LoVo (cell line): ENCODE measurements at regions not wholly inside any gene's neighbourhood (a gene's known extent, or its start where the extent isn't known, plus 50 kb on each side); places are given as distances from the start of the nearest gene placed in this dataset.
A peak's percentile ranks its signal among the peaks of the same experiment; 100 is the strongest.
"Not testable (repeated sequence)": the region's sequence is repeated elsewhere in the genome, so short reads cannot be mapped to it uniquely, and the experiment has no call there.

ENCODE experiments used
- DNase-seq: peaks from one replicate; pipeline ENCODE4 v3.0.0-alpha.2; 2016; ENCODE audit warnings: low spot score

DNA sequence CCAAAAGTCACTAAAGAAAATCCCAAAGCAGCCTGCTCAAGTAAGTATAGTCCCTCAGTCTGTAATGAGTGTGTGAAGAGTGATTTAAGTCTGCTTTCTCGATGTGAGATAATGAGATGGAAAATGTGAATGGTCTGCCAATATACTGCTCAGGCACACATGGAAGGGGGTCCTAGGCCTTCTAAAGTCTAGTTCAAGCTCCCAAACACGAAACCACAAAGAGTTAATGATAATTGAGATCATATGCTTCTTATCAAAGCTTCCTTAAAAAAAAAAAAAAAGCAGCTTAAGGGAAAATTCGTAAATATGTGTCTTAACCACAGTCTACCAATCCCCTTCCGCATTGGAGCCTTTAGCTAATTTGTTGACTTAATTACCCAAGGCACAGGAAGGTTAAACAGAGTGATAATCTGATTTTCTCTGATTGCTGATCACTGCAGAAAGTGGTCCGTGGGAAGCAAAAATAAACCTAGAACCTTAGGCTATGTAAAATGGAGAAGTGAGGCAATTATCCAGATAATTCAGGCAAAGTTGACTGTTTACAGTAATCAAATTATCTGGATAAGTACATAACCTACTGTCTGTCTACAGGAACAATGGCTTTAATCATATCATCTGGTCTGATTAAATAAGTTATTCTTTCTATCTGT is 172.9 kb downstream of the MBL2 start:
- DNase-seq = no peak

DNA sequence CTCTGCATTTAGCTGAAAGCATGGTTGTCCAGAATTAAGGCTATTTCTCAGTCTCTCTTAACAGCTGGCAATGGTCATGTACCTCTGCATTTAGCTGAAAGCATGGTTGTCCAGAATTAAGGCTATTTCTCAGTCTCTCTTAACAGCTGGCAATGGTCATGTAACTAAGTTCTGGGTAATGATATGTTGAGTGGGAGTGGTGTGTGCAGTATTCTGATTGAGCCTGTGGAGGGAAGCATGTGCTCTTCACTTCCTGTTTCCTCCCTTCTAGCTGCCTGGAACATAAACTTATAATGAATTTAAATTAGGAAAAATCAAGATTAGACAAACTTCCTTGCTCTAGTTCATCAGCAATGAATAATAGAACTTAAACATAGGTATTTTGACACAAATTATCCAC is 168.5 kb downstream of the MBL2 start:
- not testable (repeated sequence) for DNase-seq

DNA sequence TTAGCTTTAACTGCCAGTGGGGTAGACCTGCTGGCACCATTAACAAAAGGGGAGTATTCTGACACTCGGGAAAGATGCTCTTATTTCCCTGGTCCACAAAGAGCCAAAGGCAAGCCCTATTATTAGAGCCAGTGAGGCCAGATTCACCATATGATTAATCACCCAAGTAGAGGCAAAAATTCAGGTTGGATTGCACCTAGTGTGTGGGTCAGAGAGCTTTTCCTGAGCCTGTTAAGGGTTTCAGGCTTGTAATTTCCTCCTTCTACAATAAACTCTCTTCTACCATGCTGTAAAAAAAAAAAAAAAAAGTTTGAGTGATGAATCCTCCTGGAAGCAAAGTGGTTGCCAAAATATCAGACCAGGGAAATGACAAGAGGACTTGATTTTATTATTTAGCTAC is 163.5 kb downstream of the MBL2 start:
- no peak for DNase-seq

DNA sequence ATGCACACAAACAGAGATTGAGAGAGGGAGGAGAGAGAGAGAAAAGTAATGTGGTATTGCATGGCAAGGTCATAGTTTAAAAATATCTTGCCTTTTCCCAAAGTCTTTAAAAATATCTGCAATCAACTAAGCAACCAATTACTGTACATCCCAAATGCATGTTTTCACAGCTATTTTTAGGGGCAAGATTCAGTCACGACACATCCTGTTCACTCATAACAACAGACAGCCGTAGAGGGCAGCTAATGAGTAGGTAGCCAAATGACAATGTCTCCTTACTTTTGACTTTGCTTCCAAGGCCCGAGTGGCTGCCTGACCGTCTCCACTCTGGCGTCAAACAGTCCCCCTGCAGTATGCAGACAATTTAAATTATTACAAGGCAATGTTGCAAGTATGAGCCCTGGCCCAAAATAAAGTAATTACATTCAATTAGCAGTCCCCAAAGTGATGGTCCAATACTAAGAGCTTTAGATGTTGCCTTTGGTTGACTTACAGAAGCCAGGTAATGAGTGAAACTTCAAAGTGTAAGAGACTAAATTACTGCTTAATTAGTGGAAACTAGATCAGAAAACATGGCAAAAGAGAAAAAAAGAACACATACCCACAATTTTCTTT is 162.9 kb downstream of the MBL2 start:
- no peak for DNase-seq

DNA sequence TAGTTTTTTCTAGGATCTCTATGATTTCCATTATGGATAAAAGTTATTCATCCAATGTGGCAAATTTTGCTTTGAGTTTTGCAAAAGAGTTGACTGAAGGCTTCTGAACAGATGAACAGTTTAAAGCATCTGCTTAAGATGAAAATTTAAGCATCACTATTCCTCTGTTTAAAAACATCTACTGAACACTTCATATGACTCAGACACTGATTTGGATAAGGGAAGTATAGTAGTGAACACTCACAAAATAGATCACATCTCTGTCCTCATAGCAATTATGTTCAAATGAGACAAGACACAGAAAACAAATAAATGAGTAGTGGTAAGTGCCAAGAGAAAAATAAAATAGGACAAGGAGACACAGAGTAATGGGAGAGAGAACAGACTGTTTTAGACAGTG is 157.3 kb downstream of the MBL2 start:
- no peak for DNase-seq

DNA sequence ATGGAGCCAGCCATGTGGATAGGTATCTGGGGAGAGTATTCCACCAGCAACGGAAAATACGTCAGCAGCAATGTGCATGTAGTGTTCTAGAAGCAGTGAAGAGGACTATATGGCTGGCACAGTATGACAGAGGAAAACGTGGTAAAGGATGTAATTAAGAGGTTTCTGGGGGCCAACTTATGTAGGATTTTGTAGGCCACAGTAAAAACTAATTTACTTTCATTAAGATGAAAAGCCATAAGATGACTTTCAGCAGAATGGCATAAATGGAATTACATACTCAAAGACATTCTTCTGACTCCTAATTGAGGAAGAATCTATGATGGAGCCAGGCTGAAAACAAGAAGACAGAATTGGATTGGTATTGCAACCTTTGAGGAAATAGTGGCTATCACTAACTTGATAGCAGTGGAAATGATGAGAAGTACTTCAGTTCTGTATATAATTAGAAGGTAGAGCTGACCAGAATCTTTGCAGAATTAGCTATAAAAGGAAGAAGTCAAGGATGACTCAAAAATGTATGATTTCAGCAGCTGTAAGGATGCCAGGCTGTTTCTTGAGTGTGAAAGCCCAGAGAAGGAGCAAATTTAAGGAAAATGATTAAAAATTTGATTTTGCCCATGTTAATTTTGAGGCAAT is 156.7 kb downstream of the MBL2 start:
- DNase-seq = no peak

DNA sequence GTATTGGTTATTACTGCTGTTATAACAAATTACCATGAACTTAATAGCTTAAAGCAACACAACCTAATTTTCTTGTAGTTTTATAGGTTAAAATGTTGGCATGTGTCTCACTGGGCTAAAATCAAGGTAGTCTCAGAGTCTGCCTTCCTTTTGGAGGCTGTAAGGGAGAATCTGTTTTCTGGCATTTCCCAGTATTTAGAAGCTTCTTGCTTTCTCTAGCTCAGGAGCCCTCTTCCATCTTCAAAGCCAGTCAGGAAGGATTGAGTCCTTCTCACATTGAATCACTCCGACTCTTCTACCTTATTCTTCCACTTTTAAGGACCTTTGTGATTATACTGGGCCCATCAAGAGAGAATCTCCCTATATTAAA is 156.2 kb downstream of the MBL2 start:
- DNase-seq = no peak

DNA sequence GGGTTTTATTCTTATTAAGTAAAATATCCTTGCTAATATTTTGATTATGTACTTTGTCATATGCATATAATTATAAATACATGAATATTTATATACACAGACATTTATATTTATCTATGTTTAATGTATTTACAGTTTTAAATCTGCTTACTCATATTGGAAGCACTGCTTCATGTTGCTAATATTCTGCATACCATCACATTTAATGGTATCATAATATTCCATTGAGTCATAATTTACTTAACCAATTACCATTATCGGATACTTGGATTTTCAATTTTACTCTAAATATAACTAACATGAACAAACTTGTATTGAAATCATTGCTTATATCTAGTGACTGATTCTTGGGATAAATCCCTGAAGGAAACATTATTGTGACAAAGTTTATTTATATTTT is 155.2 kb downstream of the MBL2 start:
- no peak for DNase-seq

DNA sequence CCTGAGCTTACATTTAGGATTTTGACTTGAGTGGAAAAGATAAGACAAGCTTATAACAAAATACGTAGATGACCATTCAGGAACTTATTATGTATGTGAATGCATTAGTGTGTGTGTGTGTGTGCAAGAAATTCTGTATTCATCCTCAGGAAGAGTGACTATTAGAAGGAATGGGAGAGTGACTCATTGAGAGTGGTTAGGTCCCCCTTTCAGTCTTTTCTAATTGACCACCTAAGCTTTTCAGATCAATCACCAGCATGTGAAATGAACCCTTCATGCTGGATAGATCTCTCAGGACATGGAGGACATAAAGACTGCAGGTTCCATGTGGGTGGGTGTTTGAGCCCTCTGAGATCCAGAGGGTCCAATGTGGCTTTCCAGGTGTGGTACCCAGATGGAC is 153.5 kb downstream of the MBL2 start:
- DNase-seq = no peak

DNA sequence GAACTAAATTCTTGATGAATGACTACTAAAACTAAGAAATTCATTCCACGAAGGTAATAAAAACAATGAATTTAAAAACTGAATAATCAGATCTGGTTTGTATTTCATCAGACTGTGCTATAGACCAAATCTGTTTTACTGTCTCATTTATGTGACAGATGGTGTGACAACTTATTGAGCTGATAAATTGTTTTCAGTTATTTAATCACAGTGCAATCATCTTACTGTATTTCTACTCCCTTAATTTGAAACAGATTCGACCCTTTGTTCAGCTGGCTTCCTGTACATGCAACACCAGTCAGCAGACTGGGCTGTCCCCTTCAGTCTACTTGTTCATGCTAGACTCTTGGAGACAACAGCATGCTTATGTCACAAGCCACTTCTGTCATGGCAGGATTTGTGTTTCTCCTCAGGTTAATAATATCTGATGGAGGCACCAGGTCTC is 150.9 kb downstream of the MBL2 start:
- DNase-seq = no peak

DNA sequence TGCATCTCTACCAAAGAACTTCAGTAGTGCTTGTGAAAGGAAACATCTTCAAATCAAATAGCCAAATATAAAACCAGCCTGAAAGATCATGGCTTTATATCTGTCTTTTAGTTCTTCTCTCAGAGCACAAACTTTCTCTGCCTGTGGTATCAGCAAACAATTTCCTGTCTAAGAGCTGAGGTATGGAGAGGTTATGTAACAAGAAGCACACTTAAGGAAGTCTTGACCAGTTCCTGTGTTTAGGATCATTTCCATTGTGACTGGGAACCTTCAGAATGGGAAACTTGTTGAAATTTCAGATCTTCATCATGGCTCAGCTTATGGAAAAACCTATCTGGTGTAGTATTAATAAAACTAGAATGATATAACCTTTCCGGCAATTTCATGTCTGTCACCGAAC is 148.8 kb downstream of the MBL2 start:
- DNase-seq = no peak

DNA sequence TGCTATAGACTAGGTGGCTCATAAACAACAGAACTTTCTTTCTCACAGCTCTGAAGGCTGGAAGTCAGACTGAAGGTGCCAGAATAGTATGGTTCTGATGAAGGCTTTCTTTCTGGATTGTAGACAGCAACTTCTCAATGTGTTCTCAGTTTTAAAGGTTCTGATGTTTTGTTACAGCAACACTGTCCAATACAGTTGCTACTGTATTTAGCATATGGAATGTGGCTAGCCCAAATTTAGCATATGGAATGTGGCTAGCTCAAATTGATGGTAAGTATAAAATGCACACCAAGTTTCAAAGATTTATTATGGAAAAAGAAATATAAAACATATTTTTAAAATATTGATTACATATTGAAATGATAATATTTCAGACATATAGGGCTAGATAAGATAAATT is 145.3 kb downstream of the MBL2 start:
- no peak for DNase-seq

DNA sequence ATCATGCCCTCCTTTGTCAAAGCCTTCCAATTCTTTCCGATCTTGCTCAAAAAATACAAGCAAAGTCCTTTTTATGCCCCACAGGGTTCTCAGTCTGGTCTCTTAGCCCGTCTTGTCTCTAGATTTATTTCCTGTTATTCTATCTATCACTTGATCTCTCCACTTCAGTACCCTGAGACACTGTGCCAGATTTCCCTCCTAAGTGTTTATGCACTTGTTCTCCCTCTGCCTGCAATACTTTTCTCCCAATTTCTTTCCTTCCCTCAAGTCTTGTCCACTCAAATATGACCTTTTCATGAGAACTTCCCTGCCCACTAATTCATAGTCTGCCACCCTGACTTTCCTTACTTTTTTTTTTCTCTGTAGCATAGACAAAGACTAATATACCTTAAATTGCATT is 141.4 kb downstream of the MBL2 start:
- DNase-seq = no peak

DNA sequence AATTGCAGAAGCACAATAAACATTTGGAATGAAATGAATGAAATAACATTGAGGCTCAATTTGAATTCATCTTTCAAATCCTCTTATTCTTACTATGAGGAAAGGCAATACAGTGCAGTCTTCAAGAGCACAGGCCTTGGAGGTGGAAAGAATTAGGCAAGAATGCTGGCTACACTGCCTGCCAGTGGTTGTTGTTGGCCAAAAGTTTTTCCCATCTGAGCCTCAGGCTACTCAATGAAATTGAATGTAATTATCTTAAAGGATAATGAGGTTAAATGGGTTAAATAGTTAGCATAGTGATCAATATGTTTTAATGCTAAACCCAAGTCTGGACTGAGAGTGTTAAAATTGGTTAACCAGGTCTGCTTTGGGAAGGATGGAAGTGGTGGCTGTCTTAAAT is 140.9 kb downstream of the MBL2 start:
- DNase-seq = no peak

DNA sequence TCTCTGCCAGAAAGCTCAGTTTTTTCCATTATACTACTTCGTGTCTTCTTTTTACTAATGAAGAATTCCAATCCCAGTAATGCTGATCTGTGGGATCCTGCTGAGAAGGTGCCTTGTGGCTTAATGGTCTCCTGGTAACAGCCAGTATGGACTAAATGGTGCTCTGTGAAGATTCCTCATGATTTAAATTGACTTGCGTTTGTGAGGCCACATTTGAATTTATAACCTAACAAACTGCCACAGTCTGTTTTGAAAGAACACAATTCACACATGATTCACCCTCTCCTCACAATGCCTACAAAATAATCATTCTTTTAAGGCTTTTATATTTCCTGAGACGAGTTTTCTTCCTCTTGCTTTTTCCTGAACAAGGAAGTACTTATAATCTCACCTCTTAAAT is 140.0 kb downstream of the MBL2 start:
- peak; percentile 18 for DNase-seq

DNA sequence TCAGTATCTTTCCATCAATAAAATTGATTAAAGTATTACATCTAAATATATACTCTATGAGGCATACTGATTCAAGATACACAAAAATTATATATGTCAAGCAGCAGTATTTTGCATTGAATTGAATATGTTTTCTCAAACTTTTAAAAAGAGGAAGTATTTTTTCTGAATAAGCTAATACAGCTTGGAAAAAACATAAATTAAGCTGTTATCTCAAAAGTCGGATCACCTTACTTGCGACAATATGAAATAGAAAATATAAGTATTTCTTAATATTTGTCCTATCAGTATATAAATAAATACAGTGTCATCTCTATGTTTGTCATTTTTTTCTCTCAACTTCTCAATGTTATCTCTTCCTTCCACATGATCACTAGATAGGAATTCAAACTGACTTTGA is 139.3 kb downstream of the MBL2 start:
- DNase-seq = no peak

DNA sequence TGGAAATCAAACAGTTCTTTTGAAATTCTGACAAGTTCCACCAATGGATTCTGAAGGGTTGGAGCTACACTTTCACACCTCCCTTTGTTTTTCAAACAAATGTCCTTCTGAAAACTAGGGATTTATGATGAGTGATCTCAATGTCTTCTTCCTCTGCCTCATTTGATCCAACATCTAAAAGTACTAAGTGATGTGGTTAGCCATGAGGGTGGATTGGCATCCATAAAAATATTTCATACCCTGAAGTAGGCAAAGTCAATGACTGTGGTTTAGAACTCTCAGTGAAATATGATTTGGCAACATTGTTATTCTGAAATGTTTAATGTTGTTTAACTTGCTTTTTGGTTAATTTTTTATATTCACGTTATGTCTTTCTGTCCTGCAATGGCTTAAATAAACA is 136.9 kb downstream of the MBL2 start:
- peak; percentile 22 for DNase-seq

DNA sequence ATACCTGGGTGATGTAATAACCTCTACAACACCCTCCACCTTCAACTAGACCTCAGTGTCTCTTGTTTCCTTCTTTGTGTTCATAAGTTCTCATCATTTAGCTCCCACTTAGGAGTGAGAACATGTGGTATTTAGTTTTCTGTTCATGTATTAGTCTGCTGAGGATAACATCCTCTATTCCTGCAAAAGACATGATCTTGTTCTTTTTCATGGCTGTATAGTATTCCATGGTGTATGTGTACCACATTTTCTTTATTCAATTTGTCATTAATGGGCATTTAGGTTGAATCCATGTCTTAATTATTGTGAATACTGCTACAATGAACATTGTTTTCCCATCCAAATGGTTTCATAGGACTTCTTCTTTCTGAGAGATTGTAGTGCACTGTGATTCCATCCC is 135.7 kb downstream of the MBL2 start:
- no peak for DNase-seq

DNA sequence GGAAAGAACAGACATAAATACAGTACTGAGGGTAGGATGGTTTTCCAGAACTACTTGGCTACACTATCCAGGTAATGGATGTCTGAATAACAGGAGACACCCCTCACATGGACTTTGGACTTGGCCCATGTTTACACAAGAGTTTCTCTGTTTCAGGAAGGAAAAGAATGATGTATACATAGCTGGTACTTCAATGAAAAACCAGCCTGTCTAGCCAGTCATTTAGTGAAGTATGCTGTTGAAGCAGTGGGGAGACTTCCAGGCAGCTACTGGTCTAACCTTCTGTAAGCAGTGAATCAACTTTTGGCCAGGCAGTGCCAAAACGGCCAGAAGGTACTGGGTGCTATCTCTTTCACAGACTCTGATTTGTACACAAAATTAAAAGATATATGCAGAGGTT is 135.0 kb downstream of the MBL2 start:
- DNase-seq = peak; percentile 57

DNA sequence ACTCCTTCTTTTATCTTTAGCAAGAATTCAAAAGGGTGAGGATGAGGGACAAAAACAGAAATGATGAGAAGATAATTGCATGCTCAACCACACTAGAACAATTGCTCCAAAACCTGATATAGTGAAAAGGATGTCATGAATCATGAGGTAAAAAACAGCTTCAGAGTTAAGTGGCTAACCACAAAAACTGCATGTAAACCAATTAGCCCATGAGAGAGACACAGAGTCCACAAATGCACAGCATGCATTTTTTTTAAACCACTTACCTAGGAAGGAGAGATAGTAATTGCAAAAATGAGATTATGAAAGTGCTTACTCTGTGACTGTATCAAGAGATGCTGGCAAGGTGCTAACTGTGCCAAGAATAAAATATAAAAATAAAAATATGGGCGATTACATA is 132.9 kb downstream of the MBL2 start:
- no peak for DNase-seq

DNA sequence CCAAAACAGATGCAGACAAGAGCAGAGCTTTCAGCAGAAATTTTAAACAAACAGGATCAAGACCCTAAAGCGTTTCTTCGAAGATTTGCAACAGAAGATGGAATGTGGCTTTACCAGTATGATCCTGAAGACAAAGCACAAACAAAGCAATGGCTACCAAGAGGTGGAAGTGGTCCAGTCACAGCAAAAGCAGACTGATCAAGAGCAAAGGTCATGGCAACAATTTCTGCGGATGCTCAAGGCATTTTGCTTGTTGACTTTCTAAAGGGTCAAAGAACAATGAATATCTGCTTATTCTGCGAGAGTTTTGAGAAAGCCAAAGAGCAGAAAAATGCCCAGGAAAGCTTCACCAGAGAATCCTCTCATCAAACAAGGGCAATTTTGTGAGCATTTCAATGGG is 130.4 kb downstream of the MBL2 start:
- no peak for DNase-seq

DNA sequence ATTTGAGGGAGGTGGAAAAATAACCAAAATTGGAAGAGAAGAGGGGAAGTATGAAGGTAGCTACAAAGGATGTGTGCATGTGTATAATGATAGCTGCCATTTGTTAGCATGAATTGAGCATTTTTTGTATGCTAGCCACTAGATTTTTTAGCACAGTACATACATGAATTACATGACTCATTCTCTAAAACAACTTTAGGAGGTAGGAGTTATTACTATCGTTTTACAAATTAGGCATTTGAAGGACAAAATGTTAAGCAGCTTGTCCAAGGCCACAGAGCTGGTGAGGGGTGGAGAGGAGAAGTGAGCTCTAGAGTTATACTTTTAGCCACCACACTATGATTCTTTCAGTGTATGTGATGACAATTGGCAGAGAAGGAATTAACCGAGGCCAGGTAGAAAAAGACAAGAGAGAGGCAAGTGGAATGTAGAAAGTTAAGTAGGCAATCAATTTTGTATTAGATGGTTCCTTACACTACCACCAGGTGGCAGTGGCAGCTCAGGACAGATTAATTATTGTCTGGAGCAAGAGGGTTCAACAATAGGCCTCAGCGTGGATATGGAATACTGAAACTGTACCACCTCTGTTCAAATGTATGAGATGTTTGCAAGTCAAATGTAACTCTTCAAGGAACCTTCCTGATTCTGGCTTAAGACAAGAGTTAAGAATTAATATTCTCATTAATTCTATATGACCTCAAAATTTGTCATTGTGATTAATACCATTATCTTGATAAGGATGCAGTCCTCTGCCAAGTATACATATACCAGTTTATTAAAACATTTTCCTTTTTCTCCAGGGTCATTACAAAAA is 128.0 kb downstream of the MBL2 start:
- DNase-seq = peak; percentile 65

DNA sequence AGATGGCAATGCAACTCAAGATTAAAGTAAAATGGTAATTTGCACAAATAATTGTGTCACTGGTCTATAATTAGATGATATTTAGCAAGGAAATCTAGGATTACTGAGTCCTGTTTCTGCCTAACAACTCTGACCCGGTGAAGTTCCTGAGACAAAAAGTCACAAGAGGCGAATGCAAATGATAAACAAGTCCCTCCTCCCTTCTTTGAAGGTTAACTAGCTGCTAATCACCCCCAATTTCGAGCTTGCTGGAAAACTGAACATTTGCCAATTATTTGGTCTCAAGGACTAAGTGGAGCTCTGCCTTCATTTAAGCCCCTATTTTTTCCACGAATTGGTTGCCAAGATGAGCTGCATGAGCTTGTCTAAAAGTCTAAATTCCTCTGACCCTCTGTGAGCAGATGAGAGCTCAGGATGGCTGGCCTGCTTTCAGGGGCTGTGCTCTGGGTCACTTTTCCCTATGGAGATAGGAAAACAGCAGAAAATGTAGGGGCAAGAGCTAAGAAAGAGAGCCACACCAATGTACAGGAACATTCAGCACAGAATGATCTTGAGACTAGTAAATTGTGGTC is 127.3 kb downstream of the MBL2 start:
- no peak for DNase-seq
